T-helper 17 cell (primary cell): ENCODE measurements at regions not wholly inside any gene's neighbourhood (a gene's known extent, or its start where the extent isn't known, plus 50 kb on each side); places are given as distances from the start of the nearest gene placed in this dataset.
"Not testable (repeated sequence)": the region's sequence is repeated elsewhere in the genome, so short reads cannot be mapped to it uniquely, and the experiment has no call there.

Source experiments
- ATAC-seq: fragments of 150-1000 bp; cut with Tn5 transposase; 2 replicates; pipeline ENCODE4 v1.10.0; 2021; ENCODE audit warnings: mild to moderate bottlenecking, moderate library complexity
- DNase-seq, 3 donors: peaks; one replicate each; pipeline versions ENCODE4 v3.0.0 to v3.0.0-alpha.2; 2020 to 2021
- H3K9me3 ChIP-seq: one replicate; pipeline ENCODE4 v1.7.0; 2013; ENCODE audit warnings: low read length, mild to moderate bottlenecking; ENCODE audit not compliant: control insufficient read depth, poor library complexity, severe bottlenecking
- H3K27ac Mint-ChIP-seq: one replicate; pipeline ENCODE4 v1.8.0; 2022; ENCODE audit warnings: mild to moderate bottlenecking, moderate library complexity, mixed read lengths
- H3K27me3 Mint-ChIP-seq: one replicate; pipeline ENCODE4 v1.8.0; 2022; ENCODE audit warnings: mixed read lengths
- H3K36me3 Mint-ChIP-seq: one replicate; pipeline ENCODE4 v1.8.0; 2022; ENCODE audit warnings: low read depth, mixed read lengths
- H3K4me1 Mint-ChIP-seq: one replicate; pipeline ENCODE4 v1.8.0; 2022; ENCODE audit warnings: mild to moderate bottlenecking, mixed read lengths
- H3K4me3 Mint-ChIP-seq: one replicate; pipeline ENCODE4 v1.8.0; 2022; ENCODE audit warnings: mild to moderate bottlenecking, moderate library complexity, mixed read lengths

DNA sequence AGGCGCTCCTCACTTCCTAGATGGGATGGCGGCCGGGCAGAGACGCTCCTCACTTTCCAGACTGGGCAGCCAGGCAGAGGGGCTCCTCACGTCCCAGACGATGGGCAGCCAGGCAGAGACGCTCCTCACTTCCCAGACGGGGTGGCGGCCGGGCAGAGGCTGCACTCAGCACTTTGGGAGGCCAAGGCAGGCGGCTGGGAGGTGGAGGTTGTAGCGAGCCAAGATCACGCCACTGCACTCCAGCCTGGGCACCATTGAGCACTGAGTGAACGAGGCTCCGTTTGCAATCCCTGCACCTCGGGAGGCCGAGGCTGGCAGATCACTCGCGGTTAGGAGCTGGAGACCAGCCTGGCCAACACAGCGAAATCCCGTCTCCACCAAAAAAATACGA lies 72.0 kb upstream of the LRPPRC start:
- H3K27ac Mint-ChIP-seq, H3K4me1 Mint-ChIP-seq, H3K9me3 ChIP-seq, H3K4me3 Mint-ChIP-seq, ATAC-seq, H3K36me3 Mint-ChIP-seq, DNase-seq: not testable (repeated sequence)
- H3K27me3 Mint-ChIP-seq = peaks cover 14% of the 10 kb centered on the region

DNA sequence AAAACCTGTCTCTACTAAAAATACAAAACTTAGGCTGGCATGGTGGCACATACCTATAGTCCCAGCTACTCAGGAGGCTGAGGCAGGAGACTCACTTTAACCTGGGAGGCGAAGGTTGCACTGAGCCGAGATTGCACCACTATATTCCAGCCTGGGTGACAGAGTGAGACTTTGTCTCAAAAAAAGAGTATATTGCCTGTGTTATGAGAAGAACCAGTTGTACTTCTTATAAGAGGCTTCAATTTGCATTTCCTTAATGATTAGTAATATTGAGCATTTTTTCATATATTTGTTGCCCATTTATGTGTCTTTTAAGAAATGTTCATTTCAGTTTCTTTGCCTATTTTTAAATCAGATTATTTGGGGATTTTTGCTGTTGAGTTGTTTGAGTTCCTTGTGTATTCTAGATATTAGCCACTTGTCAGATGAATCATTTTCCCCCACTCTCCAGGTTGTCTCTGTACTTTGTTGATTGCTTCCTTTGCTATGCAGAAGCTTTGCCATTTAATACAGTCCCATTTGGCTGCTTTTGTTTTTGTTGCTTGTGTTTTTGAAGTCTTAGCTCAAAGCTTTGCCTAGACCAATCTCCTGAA lies 75.8 kb upstream of the LRPPRC start:
- no peak overlapping the region for H3K4me3 Mint-ChIP-seq
- H3K9me3 ChIP-seq = no peaks in the 10 kb centered on the region
- peaks cover 8% of the 10 kb centered on the region for H3K27me3 Mint-ChIP-seq
- H3K27ac Mint-ChIP-seq = no peak overlapping the region
- H3K4me1 Mint-ChIP-seq = no peaks in the 10 kb centered on the region
- no peaks in the 10 kb centered on the region for H3K36me3 Mint-ChIP-seq
- ATAC-seq = no peak
- DNase-seq = no peak

DNA sequence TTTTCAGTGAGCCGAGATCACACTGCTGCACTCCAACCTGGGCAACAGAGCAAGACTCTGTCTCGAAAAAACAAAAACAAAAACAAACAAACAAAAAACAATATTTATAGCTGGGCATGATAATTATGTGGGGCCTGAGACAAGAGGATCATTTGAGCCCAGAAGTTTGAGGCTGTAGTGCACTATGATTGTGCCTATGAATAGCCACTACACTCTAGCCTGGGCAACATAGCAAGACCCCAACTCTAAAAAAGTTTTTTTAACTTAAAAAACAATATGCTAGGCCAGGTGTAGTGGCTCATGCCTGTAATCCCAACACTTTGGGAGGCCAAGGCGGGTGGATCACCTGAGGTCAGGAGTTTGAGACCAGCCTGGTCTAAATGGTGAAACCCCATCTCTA lies 77.9 kb upstream of the LRPPRC start:
- not testable (repeated sequence) for H3K9me3 ChIP-seq, DNase-seq, H3K36me3 Mint-ChIP-seq, ATAC-seq, H3K27me3 Mint-ChIP-seq, H3K4me3 Mint-ChIP-seq, H3K4me1 Mint-ChIP-seq, H3K27ac Mint-ChIP-seq

DNA sequence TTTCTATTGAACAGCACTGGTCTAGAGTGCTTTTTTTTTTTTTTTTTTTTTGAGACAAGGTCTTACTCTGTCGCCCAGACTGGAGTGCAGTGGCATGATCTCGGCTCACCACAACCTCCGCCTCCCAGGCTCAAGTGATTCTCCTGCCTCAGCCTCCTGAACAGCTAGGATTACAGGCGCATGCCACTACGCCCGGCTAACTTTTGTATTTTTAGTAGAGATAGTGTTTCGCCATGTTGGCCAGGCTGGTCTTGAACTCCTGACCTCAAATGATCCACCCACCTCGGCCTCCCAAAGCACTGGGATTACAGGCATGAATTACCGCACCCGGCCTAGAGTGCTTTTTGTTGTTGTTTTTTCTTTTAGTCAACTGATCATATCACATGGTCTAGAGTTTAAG lies 79.0 kb upstream of the LRPPRC start:
- H3K4me1 Mint-ChIP-seq, H3K27me3 Mint-ChIP-seq, DNase-seq, H3K4me3 Mint-ChIP-seq, ATAC-seq, H3K36me3 Mint-ChIP-seq, H3K27ac Mint-ChIP-seq, H3K9me3 ChIP-seq: not testable (repeated sequence)

DNA sequence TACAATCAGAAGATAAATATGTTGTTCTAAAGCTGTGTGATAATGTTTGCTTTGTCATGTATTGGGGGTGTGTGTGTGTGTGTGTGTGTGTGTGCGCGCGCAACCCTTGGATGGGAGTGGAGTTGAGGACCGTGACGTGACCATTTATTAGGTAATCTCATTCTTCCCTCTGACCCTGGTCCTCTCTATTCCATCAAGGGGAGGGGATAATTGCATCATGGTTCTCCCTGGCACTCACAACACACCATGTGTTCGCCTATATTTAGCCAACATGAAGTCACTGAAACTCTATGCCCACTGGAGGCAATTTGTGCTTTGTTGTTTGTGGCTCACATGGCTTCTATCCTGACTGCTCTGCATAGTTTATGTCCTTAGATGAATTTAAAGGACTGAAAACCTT lies 79.8 kb upstream of the LRPPRC start:
- Mint-ChIP-seq H3K27me3 (peaks cover 4% of the 10 kb centered on the region), H3K36me3 (no peaks in the 10 kb centered on the region), H3K27ac (no peak overlapping the region), H3K4me3 (no peak overlapping the region), H3K4me1 (no peaks in the 10 kb centered on the region)
- DNase-seq (no peak), ATAC-seq (no peak)
- H3K9me3 ChIP-seq = no peaks in the 10 kb centered on the region

DNA sequence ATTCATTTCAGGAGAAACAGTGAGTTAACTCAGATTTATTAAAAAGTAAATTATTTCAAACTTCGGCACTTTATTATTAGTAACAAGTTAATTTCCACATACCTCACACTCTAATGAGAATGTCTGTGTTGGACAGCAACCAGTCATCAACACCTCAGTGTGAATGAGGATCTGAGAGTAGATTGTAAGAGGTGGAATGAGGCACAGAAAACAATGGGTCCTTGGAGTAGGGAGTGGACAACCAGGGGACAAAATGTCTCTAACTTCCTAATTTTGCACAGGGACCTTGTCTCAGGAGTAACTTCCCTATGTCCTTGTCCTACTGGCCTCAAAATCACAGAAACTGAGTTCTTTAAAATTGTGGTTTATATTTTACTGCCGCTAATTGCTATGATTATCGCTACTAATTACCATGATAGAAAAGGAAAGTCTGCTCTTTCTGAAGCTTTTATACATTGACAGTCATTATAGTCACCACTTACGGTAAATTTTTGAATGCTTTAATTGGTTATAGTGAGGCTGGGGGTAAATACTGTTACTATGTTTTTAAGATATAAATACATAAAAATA lies 82.2 kb upstream of the LRPPRC start:
- Mint-ChIP-seq H3K27ac (no peak overlapping the region), H3K4me1 (peaks cover 8% of the 10 kb centered on the region), H3K36me3 (peaks cover 2% of the 10 kb centered on the region), H3K4me3 (no peak overlapping the region), H3K27me3 (peaks cover 4% of the 10 kb centered on the region)
- DNase-seq (no peak), ATAC-seq (no peak)
- H3K9me3 ChIP-seq = no peaks in the 10 kb centered on the region

DNA sequence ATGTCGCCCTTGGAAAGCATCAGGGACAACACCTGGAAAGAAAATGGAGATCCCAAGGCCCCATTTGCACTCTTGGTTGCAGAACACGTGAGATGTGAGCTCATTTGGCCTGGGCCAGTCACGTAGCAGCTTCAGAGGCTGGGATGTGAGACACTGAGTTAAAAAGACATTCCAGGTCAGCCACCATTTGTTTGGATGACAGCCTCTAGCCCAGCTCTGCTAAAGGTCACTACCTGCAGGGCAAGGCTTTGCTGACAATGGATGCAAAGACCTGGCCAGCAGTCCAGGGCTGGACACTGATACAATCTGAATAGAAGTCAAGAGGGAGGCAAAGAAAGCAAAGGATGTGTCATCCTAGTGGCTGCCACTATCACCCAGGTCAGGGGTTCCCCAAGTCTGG lies 83.9 kb upstream of the LRPPRC start:
- Mint-ChIP-seq H3K4me3 (no peak overlapping the region), H3K27me3 (peaks cover 4% of the 10 kb centered on the region), H3K4me1 (peaks cover 8% of the 10 kb centered on the region), H3K27ac (no peak overlapping the region), H3K36me3 (peaks cover 2% of the 10 kb centered on the region)
- ATAC-seq = no peak
- no peaks in the 10 kb centered on the region for H3K9me3 ChIP-seq
- no peak for DNase-seq

DNA sequence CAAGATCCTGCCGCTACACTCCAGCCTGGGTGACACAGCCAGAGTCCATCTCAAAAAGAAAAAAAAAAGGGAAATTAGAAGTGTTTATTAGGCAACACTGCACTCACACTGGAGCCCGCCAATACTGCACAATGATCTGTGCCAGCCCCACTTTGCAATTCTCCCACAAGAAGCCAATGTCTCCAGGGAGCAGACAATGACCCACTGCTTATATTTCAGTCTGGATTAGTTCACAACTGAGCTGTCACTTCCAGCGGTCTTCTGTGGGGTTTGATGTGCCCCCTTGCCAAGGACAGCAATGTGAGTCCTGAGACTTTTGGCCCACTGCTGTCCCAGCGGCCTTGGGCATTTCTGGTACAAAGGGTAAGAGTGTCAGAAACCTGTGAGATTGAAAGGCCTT lies 85.6 kb upstream of the PPM1B start:
- Mint-ChIP-seq H3K4me3 (no peak overlapping the region), H3K36me3 (peaks cover 2% of the 10 kb centered on the region), H3K4me1 (peaks cover 18% of the 10 kb centered on the region), H3K27me3 (peaks cover 4% of the 10 kb centered on the region), H3K27ac (no peak overlapping the region)
- DNase-seq = no peak
- ATAC-seq = no peak
- H3K9me3 ChIP-seq = no peaks in the 10 kb centered on the region

DNA sequence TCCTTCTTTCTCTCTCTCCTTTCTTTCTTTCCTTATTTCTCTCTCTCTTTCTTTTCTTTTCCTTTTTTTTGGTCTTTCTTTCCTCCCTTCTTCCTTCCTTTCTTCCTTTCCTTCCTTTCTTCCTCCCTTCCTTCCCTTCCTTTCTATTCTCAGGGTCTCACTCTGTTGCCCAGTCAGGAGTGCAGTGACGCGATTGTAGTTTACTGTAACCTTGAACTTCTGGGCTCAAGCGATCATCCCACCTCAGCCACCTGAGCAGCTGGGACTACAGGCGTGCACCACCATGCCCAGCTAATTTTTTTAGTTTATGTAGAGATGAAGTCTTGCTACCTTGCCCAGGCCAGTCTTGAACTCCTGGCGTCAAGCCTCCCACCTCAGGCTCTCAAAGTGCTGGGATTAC lies 83.8 kb upstream of the PPM1B start:
- no peaks in the 10 kb centered on the region for H3K9me3 ChIP-seq
- Mint-ChIP-seq H3K36me3 (peaks cover 2% of the 10 kb centered on the region), H3K4me1 (peaks cover 21% of the 10 kb centered on the region), H3K27me3 (peaks cover under 1% of the 10 kb centered on the region), H3K27ac (peak overlapping the region; percentile 47), H3K4me3 (no peak overlapping the region)
- DNase-seq (no peak), ATAC-seq (no peak)

DNA sequence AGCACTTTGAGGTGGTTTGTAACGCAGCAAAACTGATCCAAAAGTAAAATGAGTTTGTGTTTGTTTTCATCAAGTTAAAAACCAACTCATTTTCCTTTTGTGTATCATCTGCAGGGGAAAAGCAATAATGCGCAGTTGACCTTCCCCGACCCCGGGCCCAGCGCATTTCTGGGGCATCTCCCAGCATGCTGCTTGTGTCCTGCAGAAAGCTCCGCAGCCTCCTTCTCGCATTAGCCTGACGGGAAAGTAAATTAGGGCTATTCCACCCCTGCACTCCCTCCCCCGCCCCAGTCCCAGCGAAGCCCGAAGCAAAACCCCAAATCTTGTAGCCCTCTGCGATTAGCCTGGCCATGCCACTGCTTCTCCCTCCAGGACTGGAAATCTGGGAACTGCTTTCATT lies 82.0 kb upstream of the PPM1B start:
- Mint-ChIP-seq H3K4me3 (no peak overlapping the region), H3K27me3 (no peaks in the 10 kb centered on the region), H3K4me1 (peaks cover 17% of the 10 kb centered on the region), H3K27ac (peak overlapping the region; percentile 19), H3K36me3 (peaks cover 2% of the 10 kb centered on the region)
- ATAC-seq = no peak
- H3K9me3 ChIP-seq = no peaks in the 10 kb centered on the region
- no peak for DNase-seq

DNA sequence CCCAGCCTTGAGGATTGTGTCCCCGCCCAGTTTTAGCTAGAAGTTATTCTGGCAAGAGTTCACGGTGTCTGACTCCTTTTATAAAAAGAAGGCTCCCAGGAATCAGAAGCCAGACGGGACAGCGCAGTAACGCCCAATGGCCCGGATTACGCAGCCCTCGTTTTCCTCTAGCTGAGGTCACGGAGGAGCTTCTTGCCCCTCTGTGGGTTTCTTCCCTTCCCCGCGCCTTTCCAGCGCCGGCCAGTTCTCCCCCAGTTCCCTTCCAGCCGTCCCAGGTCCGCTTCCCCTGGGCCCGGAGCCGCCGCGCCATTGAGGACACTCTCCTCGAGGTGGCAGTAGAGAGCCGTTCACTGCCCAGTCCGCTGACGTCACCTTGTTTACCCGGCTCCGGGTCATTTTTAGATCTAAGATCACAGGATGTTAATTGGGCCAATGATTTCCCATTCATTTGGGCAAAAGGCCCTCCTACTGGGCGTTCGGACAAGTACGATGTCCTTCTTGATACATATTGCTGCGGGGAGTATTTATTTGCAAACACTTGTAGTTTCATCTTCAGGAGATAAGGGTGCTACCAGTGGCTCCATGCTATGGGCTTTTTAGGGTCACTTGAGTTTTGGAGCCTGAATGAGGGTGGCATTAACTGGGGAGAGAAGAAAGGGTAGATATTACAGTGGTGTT lies 81.5 kb upstream of the PPM1B start:
- DNase-seq (peak; percentile 67 to 84 (median 68)), ATAC-seq (peak; percentile 94)
- no peaks in the 10 kb centered on the region for H3K36me3 Mint-ChIP-seq
- no peaks in the 10 kb centered on the region for H3K9me3 ChIP-seq
- peak overlapping the region; percentile 92 for H3K27ac Mint-ChIP-seq
- no peaks in the 10 kb centered on the region for H3K27me3 Mint-ChIP-seq
- peak overlapping the region; percentile 86 for H3K4me3 Mint-ChIP-seq
- H3K4me1 Mint-ChIP-seq = peaks cover 13% of the 10 kb centered on the region

DNA sequence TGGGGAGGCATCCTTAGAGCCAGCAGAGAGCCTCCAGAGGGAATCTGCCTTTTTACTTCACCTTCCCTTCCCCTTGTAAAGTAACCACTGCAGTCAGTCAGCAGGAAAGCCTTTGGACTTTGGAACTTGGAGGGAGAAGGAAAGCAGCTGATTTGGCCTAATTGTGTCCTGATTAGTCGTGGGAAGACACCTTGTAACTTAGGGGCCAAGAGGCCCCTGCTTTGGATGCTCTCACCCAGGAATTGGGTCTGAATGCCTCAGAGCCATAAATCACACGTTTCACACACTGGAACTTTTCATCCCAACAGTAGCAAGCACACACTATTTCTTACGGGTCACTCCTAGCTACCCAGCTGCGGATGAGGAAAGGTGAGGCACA lies 81.0 kb upstream of the PPM1B start:
- H3K9me3 ChIP-seq = no peaks in the 10 kb centered on the region
- no peaks in the 10 kb centered on the region for H3K36me3 Mint-ChIP-seq
- no peaks in the 10 kb centered on the region for H3K27me3 Mint-ChIP-seq
- H3K27ac Mint-ChIP-seq = peak overlapping the region; percentile 92
- peak overlapping the region; percentile 86 for H3K4me3 Mint-ChIP-seq
- no peak for ATAC-seq
- peaks cover 13% of the 10 kb centered on the region for H3K4me1 Mint-ChIP-seq
- no peak for DNase-seq

DNA sequence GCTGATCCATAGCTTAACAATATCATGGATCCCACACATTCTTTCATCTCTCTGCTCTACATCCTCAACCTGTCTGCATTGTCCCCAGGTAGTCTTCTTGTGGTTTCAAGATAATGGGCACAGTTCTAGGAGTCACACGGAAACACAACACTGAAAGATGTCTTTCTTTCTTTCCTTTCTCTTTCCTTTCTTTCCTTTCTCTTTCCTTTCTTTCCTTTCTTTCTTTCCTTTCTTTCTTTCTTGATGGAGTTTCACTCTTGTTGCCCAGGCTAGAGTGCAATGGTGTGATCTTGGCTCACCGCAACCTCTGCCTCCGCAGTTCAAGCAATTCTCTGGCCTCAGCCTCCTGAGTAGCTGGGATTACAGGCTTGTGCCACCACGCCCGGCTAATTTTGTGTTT lies 76.2 kb upstream of the PPM1B start:
- not testable (repeated sequence) for H3K4me3 Mint-ChIP-seq, H3K9me3 ChIP-seq, H3K4me1 Mint-ChIP-seq, H3K27me3 Mint-ChIP-seq, H3K36me3 Mint-ChIP-seq, DNase-seq, ATAC-seq, H3K27ac Mint-ChIP-seq

DNA sequence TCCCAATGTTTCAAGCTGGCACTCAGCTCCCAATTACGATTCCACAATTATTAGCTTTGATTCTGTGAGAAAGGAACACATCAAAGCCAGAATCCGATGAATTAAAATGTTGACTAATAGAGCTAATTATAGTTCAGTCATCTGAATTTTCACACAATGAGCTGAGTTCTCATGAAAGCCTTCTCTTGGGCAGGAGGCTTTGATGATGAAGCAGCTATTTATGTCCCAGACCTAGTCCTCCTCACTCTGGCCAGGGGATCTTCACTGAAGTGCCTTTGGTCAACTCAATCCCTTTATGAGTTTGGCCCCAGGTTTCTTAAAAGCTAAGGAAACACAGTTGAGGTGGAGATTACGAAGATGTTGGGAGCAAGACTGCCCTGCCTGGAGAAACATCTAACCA lies 74.7 kb upstream of the PPM1B start:
- H3K9me3 ChIP-seq = no peaks in the 10 kb centered on the region
- peaks cover 4% of the 10 kb centered on the region for H3K4me1 Mint-ChIP-seq
- no peak for DNase-seq
- no peak overlapping the region for H3K27ac Mint-ChIP-seq
- no peak overlapping the region for H3K4me3 Mint-ChIP-seq
- ATAC-seq = no peak
- no peaks in the 10 kb centered on the region for H3K36me3 Mint-ChIP-seq
- H3K27me3 Mint-ChIP-seq = peaks cover 19% of the 10 kb centered on the region
